ENCODE measurements at regions not wholly inside any gene's neighbourhood (a gene's known extent, or its start where the extent isn't known, plus 50 kb on each side); places are given as distances from the start of the nearest gene placed in this dataset.

GRCh38 chr2:65660340-65660739, 227.9 kb upstream of the SPRED2 start:
- Mint-ChIP-seq H3K4me1 (ENCODE audit: insufficient read depth, unreplicated experiment) (peaks cover 21% of the 10 kb centered on the region), H3K27me3 (ENCODE audit: insufficient read depth, unreplicated experiment) (no peaks in the 10 kb centered on the region), H3K4me3 (ENCODE audit: unreplicated experiment) (no peak overlapping the region), H3K9me3 (ENCODE audit: unreplicated experiment) (no peaks in the 10 kb centered on the region), H3K36me3 (ENCODE audit: insufficient read depth, unreplicated experiment) (no peaks in the 10 kb centered on the region), H3K27ac (ENCODE audit: low read depth, unreplicated experiment) (no peak overlapping the region)
- no peak for TF ChIP-seq CTCF (IDR thresholded peaks at IDR 0.05; ENCODE audit: unreplicated experiment)
- no TSS peak for BruUV-seq (replicated peaks)
- DNase-seq (ENCODE audit: unreplicated experiment): no peak
- intact Hi-C loops (cut with micrococcal nuclease): no loop called here
- ChIA-PET CTCF (no interaction called here), POLR2A (no interaction called here)

- DNase-seq (ENCODE audit: unreplicated experiment): no peak
- TF ChIP-seq CTCF (IDR thresholded peaks at IDR 0.05; ENCODE audit: unreplicated experiment): no peak
- ChIA-PET CTCF (interaction anchor here (0.7 to 2.0 kb wide), 2 partner anchors 18 to 39 kb away, joined by 4 read pairs; no protein-coding TSS in a partner anchor), POLR2A (no interaction called here)
- peaks cover 21% of the 10 kb centered on the region for H3K4me1 Mint-ChIP-seq (ENCODE audit: insufficient read depth, unreplicated experiment)
- no TSS peak for BruUV-seq (replicated peaks)
- no peaks in the 10 kb centered on the region for H3K27me3 Mint-ChIP-seq (ENCODE audit: insufficient read depth, unreplicated experiment)
- no peaks in the 10 kb centered on the region for H3K36me3 Mint-ChIP-seq (ENCODE audit: insufficient read depth, unreplicated experiment)
- no peak overlapping the region for H3K27ac Mint-ChIP-seq (ENCODE audit: low read depth, unreplicated experiment)
- no peak overlapping the region for H3K4me3 Mint-ChIP-seq (ENCODE audit: unreplicated experiment)
- intact Hi-C loops (cut with micrococcal nuclease): no loop called here
- H3K9me3 Mint-ChIP-seq (ENCODE audit: unreplicated experiment): no peaks in the 10 kb centered on the region
Observed at GRCh38 chr2:65658881-65659280, 226.5 kb upstream of the SPRED2 start.

GRCh38 chr2:65658266-65658665, 225.9 kb upstream of the SPRED2 start:
- Mint-ChIP-seq H3K27me3 (ENCODE audit: insufficient read depth, unreplicated experiment) (no peaks in the 10 kb centered on the region), H3K27ac (ENCODE audit: low read depth, unreplicated experiment) (no peak overlapping the region), H3K4me1 (ENCODE audit: insufficient read depth, unreplicated experiment) (peaks cover 18% of the 10 kb centered on the region), H3K9me3 (ENCODE audit: unreplicated experiment) (no peaks in the 10 kb centered on the region), H3K36me3 (ENCODE audit: insufficient read depth, unreplicated experiment) (no peaks in the 10 kb centered on the region), H3K4me3 (ENCODE audit: unreplicated experiment) (no peak overlapping the region)
- no peak for DNase-seq (ENCODE audit: unreplicated experiment)
- no peak for TF ChIP-seq CTCF (IDR thresholded peaks at IDR 0.05; ENCODE audit: unreplicated experiment)
- ChIA-PET POLR2A (no interaction called here), CTCF (interaction anchor here (0.7 to 2.0 kb wide), 2 partner anchors 18 to 38 kb away, joined by 4 read pairs; no protein-coding TSS in a partner anchor)
- intact Hi-C loops (cut with micrococcal nuclease): no loop called here
- BruUV-seq (replicated peaks): no TSS peak

- intact Hi-C loops (cut with micrococcal nuclease): no loop called here
- no peak for TF ChIP-seq CTCF (IDR thresholded peaks at IDR 0.05; ENCODE audit: unreplicated experiment)
- ChIA-PET POLR2A (interaction anchor here (0.7 kb wide), 1 partner anchor 346 kb away, joined by 3 read pairs; no protein-coding TSS in a partner anchor), CTCF (interaction anchor here (1.0 kb wide), 1 partner anchor 30 kb away, joined by 3 read pairs; no protein-coding TSS in a partner anchor)
- Mint-ChIP-seq H3K9me3 (ENCODE audit: unreplicated experiment) (no peaks in the 10 kb centered on the region), H3K27ac (ENCODE audit: low read depth, unreplicated experiment) (no peak overlapping the region), H3K36me3 (ENCODE audit: insufficient read depth, unreplicated experiment) (no peaks in the 10 kb centered on the region), H3K4me3 (ENCODE audit: unreplicated experiment) (no peak overlapping the region), H3K27me3 (ENCODE audit: insufficient read depth, unreplicated experiment) (no peaks in the 10 kb centered on the region), H3K4me1 (ENCODE audit: insufficient read depth, unreplicated experiment) (peaks cover 11% of the 10 kb centered on the region)
- BruUV-seq (replicated peaks): no TSS peak
- DNase-seq (ENCODE audit: unreplicated experiment): no peak
Observed at GRCh38 chr2:65656160-65656718, 223.8 kb upstream of the SPRED2 start.

All from MCF 10A (cell line).